GM19043 (cell line): ENCODE measurements at regions not wholly inside any gene's neighbourhood (a gene's known extent, or its start where the extent isn't known, plus 50 kb on each side); places are given as distances from the start of the nearest gene placed in this dataset.
A peak's percentile ranks its signal among the peaks of the same experiment; 100 is the strongest.

Source experiments
- ATAC-seq: cut with Tn5 transposase; IDR thresholded peaks from one replicate; pipeline ENCODE4 v1.9.1; 2021; ENCODE audit warnings: low read depth; ENCODE audit not compliant: unreplicated experiment

DNA sequence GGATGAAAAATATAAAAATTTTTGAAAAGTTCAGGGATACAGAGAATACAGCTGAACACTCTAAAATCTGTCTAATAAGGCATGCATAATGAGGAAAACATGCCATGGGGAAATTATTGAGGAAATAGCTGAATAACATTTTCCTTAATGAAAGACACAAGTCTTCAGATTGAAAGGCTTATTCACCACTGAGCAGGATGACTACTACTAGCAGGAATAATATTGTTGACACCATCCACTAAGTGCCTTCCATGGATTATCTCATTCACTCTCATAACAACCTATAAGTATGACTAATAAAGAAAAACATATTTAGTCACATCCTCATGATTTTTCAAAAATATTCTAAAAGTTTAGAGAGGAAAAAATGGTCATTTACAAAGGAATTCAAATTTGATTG lies 96.7 kb upstream of the FER start:
- ATAC-seq = no peak

DNA sequence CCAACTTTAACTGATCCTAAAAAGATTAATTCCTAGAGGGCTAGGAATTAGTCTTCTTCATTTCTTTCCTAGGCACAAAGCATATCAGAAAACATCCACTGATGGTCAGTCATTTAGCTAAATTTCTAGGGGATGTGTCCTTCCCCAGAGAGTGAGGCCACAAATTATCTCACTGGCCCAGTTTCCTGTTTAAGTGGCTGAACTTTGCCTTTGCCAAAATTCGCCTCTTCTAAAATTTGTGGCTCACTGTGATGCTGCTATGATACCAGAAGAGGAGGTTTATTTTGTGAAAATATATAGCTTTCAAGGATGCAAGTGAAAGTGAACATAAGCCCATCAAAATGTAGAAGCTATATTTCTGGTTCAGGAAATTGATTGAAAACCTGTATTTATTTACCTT lies 98.1 kb upstream of the FER start:
- ATAC-seq = no peak

DNA sequence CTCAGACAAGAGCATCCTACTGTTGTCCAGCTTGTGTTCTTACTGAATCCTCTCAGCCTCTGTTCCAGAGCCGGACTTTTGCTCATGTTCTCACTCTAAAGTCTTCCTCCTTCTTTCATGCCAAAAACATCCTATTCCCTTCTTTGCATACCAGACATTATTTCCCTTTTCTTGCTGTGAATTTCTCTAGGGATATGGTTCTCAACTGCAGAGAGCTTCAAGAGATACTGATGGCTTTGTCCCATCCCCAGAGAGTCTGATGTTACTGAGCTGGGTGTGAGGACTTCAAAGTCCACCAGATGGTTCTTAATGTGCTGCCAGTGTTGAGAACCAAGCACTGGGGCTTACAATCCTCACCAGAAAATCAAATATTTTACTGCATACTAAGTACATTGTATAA lies 98.6 kb upstream of the FER start:
- ATAC-seq = no peak

DNA sequence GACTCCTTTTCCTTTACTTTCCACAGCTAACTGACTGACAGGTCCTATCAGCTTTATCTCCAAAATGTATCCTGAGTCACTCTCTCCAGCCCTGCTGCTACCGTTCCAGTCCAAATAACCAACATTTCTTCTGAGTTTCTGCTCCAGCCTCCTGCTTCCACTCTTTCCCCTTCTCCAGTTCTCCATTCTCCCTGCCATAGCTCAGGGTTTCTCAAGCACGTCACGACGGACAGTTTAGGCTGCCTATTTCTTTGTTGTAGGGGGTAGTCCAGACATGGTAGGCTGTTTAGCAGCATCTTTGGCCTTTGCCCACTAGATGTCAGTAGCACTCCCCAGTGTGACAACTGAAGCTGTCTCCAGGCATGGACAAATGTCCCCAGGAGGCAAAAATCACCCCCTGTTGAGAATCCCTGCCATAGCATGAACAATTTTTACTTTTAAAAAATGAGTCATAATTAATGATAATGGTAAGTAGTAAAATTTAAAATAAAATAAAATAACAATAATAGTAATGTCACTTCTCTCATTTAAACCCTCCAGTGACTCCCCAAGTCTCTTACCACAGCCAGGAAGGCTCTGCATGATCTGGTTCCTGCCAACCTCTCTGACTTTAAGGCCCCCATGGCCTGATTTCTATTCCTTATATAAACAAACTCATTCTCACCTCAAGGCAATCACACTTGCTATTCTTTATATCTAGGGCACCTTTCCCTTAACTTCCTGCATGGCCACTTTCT lies 105.4 kb upstream of the FER start:
- ATAC-seq = peak; percentile 99

DNA sequence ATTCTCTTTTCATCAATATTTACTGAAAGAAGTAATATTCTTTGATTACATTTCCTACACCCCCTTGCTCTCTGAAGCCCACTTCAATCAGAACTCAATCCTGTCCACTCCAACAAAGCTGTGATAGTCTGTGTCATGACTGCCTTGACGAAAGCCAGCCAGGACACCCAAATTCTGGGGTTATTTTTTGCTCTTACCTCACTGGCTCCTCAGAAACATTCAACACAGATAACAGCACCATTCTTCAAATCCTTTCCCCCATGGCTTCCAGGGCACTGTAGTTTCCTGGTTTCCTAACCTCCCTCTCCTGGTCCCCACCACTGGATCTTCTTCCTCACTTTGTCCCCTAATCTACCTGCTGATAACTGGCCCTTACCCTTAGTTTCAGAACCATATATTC lies 106.1 kb upstream of the FER start:
- no peak for ATAC-seq

DNA sequence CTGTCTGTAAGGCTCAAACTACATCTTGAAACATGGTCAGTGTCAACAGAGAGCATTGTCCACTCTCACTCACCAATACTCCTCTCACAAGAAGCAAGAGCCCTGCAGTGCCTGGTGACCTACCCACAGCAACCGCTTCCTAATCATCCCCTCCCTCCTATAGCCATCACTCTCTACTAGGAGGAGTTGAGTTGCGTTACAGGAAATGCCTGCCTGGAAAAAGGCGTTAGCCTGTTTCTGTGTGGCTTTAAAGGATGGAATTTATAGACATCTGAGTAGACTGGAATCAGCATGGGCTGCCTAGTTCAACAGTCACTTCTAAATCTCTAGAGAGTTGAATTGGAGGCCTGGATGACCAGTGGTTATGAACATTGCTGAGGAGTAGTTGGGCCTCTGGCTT lies 108.3 kb upstream of the FER start:
- no peak for ATAC-seq

DNA sequence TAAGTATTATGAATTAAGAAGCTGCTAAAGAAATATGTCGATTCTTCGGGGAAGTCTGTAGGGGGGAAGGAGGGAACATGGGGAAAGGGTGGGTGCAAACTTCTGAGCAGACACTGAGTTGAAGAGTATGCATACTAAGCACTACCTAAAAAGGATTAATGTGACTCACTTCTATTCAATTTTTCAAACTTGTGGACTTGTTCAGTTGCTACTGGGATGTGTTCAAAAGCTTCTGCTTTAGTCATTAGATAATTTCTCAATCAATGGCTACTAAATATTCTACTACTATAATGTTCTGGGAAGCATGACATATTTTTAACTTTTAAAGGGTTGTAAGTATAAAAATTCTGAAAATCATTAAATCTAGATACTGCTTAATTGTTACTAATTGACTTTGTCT lies 109.7 kb upstream of the FER start:
- ATAC-seq = no peak

DNA sequence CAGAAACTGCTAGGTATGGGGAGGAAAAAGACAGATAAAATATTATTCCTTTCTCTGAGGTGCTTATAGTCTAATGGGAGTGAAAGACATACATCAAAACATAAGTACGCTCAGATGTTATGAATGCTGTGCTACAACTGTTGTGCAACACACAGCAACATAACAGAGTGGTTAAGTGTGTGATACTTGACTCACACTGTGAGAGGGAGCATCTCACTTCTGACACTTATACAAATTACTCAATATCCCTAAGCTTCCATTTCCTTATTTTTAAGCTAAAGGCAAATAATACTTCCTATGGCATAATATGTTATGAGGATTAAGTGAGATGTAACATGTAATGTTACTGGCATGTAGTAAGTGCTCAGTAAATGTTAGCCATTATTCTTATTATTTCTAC lies 110.6 kb upstream of the FER start:
- ATAC-seq = no peak

DNA sequence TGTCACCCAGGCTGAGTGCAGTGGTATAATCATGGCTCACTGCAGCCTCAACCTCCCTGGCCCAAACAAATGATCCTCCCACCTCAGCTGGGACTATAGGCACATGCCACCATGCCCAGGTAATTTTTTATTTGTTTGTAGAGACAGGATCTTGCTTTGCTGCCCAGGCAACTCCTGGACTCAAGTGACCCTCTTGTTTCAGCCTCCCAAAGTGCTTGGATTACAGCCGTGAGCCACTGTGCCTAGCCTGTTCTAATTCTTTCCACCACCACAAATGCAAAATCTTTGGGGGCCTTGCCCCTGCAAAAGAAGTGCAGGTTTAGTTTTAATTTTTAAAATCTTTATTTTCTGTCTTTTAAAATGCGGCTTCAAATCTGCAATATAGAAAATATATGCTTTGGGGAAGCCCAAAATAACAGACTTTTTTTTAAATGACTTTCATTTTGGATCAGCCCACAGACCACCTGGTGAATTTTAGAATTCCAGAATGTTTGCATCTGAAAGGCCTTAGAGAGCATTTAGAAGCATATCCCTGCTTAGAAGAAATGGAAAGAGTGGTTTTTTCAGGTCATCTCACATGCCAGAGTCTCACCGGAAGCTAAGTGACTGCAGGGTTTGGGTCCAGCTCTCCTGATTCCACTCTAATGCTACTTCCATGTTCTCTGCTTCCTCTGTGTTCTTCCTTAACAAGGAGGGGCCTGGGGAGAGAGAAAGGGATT lies 111.4 kb upstream of the FER start:
- ATAC-seq = no peak

DNA sequence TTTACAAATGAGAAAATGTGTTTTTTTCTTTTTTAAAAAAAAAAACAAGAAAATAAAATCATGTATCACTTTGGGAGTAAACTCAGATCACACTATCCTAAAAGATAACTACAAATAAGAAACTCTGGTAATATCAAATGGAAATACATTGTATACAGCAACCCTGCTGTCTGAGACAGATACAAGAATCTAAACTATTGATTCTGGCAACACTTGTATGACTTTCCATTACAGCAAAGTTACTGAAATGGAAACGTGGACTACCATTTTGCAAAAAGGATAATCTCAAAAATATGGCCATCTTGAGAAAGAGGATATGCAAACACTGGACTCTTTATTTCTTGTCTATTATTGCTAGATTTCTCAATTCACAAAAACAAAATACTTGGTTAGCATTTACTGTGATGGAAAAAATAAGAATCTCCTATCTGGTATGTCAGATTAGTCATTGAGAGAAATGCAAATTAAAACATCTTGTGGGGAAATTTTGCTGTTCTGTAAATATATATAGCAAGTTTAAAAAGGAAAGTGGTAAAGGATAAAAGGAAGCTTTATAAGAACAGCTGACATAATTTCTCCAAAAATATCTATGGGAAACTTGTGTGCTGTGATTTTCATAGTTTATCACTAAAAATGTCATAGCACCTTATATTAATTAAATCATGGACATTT lies 112.9 kb upstream of the FER start:
- no peak for ATAC-seq

DNA sequence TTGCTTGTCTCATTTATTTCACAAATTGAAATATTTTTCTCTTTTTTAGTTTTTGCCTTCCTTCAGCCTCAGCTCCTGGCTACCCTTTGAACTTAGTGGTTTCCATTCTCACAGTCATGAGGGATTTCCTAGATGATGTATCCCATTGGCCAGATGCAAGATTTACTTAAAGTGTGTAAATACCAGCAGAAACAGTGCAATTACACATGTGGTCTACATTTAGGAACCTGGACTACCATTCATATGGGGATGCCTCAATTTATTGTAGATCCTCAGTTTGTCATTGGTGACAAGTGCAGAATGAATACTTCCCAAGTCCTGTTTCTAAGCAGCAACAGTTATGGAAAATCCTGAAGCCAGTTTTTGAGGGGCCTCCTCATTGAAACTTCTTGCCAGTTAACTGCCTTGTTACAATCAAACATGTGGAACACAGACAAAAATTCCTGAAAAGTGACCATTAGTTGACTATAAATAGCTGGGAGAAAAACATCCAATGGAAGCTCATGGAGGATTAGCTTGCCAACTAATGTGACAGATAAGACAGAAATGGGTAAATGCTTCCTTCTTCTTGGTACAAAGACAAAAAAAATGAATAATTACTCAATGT lies 113.6 kb upstream of the FER start:
- no peak for ATAC-seq

DNA sequence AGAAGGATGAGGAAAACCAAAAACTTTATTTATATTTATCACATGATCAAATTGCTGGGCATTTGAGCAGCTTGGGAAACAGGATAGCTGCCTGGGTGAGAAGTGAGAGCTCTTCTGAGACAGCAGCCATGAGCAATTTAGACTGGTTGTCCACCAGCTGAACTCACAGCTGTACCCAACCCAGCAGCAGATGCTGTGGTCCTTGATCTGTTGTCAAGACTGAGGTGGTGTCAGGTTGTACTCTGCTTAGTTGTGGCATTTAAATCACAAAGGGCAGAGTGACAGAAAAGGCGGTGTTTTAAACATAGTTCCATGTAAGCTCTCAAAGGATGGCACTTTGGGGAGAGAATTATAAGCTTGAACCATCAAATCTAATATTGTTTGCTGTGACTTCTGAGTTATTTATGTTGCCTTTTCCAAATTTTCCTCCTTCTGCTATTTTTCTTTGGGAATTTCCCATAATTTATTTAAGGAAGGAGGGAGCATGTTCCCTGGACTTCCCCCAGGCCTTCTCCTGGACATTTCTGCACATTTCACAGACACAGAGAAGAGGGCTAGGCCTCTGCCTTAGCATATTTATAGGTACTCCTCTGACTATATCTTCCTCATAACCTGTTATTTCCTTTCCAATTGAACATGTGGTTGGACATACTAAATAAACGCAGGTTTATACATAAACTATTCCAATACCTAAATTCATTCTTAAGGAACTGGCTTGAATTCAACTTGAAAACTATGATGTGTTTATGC lies 117.7 kb upstream of the FER start:
- no peak for ATAC-seq

DNA sequence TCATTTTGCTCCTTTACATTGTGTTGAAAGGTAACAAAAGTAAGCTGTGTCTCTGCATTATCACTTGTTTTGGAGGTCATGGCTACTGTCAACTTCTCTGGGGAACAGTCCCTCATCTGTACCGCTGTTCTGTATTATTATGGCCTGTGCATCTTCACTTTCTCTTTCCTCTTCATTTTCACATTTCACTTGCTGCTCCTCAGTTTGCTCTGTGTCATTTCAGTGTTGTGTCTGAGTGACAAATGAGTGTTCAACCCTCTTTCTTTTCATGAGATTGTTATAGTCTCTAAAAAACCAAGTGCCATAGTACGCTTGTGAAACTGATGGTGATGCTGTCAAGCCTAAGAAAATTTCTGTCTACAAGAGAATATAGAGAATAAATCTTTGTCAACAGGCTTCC lies 122.0 kb upstream of the FER start:
- no peak for ATAC-seq

DNA sequence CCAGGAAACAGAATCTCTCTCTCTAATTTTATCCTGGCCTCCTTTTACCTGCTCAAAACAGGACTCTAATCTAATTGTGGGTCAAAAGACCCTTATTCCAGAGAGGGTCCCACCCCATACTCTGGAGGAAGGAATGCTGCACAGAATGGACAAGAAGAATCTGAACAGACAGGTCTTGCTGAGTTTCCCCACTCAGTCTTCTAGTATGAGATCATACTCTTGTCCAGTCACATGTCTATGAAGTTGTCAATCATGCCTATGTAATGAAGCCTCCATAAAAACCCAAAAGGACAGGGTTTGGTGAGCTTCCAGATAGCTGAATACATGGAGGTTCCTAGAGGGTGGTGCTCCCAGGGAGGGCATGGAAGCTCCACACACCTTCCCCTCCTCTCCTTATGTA lies 123.9 kb upstream of the FER start:
- ATAC-seq = no peak

DNA sequence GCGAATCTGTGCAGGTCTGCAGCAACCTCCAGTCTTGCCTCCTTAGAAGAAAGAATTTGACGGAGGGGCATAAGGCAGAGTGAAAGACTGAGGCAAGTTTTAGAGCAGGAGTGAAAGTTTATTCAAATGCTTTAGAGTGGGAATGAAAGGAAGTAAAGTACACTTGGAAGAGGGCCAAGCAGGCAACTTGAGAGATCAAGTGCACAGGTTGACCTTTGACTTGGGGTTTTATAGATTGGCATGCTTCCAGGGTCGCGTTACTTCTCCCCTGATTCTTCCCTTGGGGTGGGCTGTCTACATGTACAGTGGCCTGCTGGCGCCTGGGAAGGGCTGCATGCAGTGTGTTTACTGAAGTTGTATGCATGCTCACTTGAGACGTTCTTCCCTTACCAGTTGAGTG lies 127.2 kb upstream of the FER start:
- ATAC-seq = no peak

DNA sequence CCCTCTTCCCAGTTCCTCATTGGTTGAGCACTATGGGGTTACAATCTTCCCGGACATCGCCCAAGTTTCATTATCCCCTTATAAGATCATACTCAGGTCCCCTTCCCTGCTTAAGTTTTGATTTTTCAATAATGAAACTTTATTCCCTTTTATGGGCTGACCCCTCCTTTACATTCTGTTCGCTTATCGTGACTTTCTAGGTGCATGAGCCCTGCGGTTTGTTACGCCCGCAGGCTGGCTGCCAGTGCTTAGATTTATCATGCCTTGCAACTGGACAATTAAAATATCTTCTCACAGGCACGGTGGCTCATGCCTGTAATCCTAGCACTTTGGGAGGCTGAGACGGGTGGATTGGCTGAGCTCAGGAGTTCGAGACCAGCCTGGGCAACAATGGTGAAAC lies 127.9 kb upstream of the FER start:
- no peak for ATAC-seq

DNA sequence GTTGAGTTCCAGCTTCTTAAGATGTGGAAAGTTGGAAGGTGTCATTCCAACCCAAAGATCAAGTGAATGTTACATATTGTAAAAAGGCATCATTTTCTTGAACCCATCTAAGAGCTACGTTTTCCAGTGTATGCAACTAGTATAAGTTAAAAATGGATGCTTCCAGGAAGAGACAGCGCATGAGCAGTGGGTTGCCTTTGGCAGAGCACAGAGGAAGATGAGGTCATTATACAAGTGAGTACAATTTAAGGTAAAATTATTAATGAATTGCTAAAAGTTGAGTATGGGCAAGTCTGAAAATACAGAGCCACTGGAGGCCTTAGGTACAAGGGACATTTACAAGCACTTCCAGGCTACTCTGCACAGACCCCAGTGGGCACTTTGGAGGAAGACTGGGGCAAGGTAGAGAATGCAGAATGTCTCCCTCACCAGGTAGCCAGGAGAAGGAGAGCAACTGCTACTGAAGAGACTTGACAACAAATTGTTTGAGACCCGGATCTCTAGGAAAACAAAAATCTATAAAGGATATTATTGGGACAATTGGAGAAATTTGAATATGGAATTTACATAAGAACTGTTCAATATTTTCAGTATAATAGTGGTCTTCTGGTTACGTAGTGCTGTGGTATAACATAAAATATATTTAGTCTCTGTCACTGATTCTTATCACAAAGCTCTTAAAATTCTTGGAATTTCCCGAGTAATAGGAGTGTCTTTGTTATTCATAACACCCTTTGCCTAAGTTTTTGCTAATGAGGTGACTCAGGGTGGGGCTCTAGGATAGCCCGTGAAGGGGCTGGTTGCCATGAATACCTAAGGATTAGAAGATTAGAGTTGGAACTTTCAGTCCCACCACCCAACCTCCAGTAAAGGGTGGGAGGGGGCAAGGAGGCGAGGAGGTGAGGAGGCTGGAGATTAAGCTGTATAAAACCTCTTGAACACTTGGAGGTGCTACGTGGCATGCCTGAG lies 129.9 kb upstream of the FER start:
- no peak for ATAC-seq

DNA sequence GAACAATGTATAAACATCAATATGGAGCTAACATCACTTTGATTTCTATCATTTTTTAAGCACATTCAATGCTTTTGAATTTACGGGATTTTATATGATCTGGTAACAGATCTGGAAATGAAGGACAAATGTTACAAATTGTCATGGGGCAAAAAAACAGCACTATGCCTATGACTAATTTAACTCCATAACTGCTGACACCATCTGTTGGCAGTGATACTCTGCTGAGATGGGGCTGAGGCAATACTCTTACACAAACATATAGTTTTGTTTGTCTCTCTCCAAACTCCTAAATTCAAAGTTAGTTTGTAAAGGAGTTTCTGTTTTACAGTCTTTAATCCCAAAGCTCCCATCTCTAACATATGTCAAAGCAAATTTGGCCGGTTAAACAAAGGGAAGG lies 132.5 kb upstream of the FER start:
- no peak for ATAC-seq

DNA sequence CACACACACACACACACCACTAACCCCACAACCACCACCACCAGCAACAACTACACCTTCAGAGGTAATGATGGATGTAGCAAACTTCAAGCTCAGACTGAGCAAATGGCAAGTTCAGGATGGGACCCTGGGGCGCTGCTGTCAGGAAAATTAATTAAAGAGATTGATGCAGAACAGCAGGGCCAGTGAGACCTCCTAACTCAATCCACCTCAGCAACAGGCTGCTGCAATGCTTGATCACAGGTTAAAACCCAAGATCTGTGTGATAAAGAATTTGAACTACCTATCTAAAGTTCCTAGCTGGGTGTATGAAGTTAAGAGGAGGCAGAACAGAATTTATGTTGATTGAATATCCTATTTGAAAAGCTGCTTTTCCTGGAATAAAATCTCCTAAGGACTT lies 140.3 kb upstream of the FER start:
- ATAC-seq = no peak

DNA sequence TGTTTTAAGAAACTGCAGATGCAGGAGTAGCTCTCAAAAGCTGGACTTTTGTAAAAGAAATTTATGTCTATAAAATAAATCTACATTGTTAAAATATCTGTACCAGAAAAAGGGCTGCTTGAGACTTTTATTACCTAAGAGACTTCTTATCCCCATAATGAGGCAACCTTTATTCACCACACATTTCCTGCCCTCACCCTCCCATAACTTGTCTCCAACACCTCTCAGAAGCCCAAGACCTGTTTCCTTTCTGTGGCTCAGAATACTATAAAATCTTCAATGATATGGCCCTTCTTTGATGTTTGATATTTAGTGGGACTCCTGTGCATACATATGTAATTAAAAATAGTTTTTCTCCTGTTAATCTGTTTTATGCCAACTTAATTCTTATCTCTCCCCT lies 141.5 kb upstream of the FER start:
- ATAC-seq = no peak
